ENCODE measurements at regions not wholly inside any gene's neighbourhood (a gene's known extent, or its start where the extent isn't known, plus 50 kb on each side); places are given as distances from the start of the nearest gene placed in this dataset.

- no peak for DNase-seq
Measured at GRCh38 chr7:73966062-73966940, 61.7 kb upstream of the ELN start.

- no peak for DNase-seq
Measured at GRCh38 chr7:73966941-73967831, 60.8 kb upstream of the ELN start.

- no peak for DNase-seq
Measured at GRCh38 chr7:73967832-73968290, 60.1 kb upstream of the ELN start.

GRCh38 chr7:73968487-73968886 is 59.5 kb upstream of the ELN start:
- DNase-seq: no peak

- no peak for DNase-seq
Measured at GRCh38 chr7:73969991-73970390, 58.0 kb upstream of the ELN start.

GRCh38 chr7:73970801-73971229 is 57.2 kb upstream of the ELN start:
- DNase-seq: no peak

GRCh38 chr7:73971322-73971703 is 56.7 kb upstream of the ELN start:
- DNase-seq: no peak

- DNase-seq: no peak
Measured at GRCh38 chr7:73971704-73972341, 56.1 kb upstream of the ELN start.

- no peak for DNase-seq
Measured at GRCh38 chr7:73972614-73973013, 55.4 kb upstream of the ELN start.

GRCh38 chr7:73973091-73973490 is 54.9 kb upstream of the ELN start:
- DNase-seq: no peak

- DNase-seq: no peak
Measured at GRCh38 chr7:73974101-73974947, 53.6 kb upstream of the ELN start.

- DNase-seq: no peak
Measured at GRCh38 chr7:73974948-73975926, 52.7 kb upstream of the ELN start.

GRCh38 chr7:73976761-73977618 is 51.0 kb upstream of the ELN start:
- no peak for DNase-seq

- no peak for DNase-seq
Measured at GRCh38 chr7:73977619-73978618, 50.1 kb upstream of the ELN start.
